SK-N-SH (cell line): ENCODE measurements at regions not wholly inside any gene's neighbourhood (a gene's known extent, or its start where the extent isn't known, plus 50 kb on each side); places are given as distances from the start of the nearest gene placed in this dataset.

Experiments
- CTCF ChIP-seq: fragments of 200-600 bp; sonication (generic); IDR thresholded peaks from 2 replicates; pipeline ENCODE4 v1.6.1; 2017; ENCODE audit warnings: antibody characterized with exemption, mild to moderate bottlenecking, moderate library complexity
- EP300 ChIP-seq, 2 experiments: IDR thresholded peaks; 2 replicates each; pipeline versions ENCODE4 v1.4.0 to v1.6.1; 2012; ENCODE audit warnings: borderline replicate concordance in 1 of 2, low read depth in 1 of 2, low read length in 1 of 2
- EZH2phosphoT487 ChIP-seq: fragments of 200-600 bp; sonication (generic); IDR thresholded peaks from 2 replicates; pipeline ENCODE4 v1.6.1; 2017; ENCODE audit warnings: low read depth, mixed run types, mild to moderate bottlenecking, antibody characterized with exemption, moderate library complexity, borderline replicate concordance
- GABPA ChIP-seq: IDR thresholded peaks from 2 replicates; pipeline ENCODE4 v1.4.0; 2012; ENCODE audit warnings: low read depth, mild to moderate bottlenecking
- JUND ChIP-seq: IDR thresholded peaks from 2 replicates; pipeline ENCODE4 v1.4.0; 2012
- NRF1 ChIP-seq: IDR thresholded peaks from 2 replicates; pipeline ENCODE4 v1.6.1; 2012; ENCODE audit warnings: low read depth, mild to moderate bottlenecking, low read length
- POLR2AphosphoS5 ChIP-seq: IDR thresholded peaks from 2 replicates; pipeline ENCODE4 v1.6.1; 2012; ENCODE audit warnings: low read depth, low read length
- RAD21 ChIP-seq: IDR thresholded peaks from 2 replicates; pipeline ENCODE4 v1.6.1; 2012; ENCODE audit warnings: mild to moderate bottlenecking, low read length
- TAF1 ChIP-seq: IDR thresholded peaks from 2 replicates; pipeline ENCODE4 v1.6.1; 2012; ENCODE audit warnings: low read depth, mild to moderate bottlenecking, low read length, moderate library complexity, borderline replicate concordance
- ZBTB33 ChIP-seq: IDR thresholded peaks from 2 replicates; pipeline ENCODE4 v1.4.0; 2012; ENCODE audit warnings: low read depth, borderline replicate concordance

- TF ChIP-seq RAD21 (no peak), CTCF (no peak), POLR2AphosphoS5 (no peak), GABPA (no peak), TAF1 (no peak), EP300 (IDR thresholded peaks at IDR 0.05; ENCODE audit: borderline replicate concordance in 1 of 2, low read depth in 1 of 2, low read length in 1 of 2) (no peak), NRF1 (no peak), EZH2phosphoT487 (no peak), JUND (no peak), ZBTB33 (no peak)
Measured at GRCh38 chr5:2562036-2562435, 189.4 kb downstream of the IRX2 start.
